ENCODE measurements at regions not wholly inside any gene's neighbourhood (a gene's known extent, or its start where the extent isn't known, plus 50 kb on each side); places are given as distances from the start of the nearest gene placed in this dataset.
A peak's percentile ranks its signal among the peaks of the same experiment; 100 is the strongest.
"Not testable (repeated sequence)": the region's sequence is repeated elsewhere in the genome, so short reads cannot be mapped to it uniquely, and the experiment has no call there.

DNA sequence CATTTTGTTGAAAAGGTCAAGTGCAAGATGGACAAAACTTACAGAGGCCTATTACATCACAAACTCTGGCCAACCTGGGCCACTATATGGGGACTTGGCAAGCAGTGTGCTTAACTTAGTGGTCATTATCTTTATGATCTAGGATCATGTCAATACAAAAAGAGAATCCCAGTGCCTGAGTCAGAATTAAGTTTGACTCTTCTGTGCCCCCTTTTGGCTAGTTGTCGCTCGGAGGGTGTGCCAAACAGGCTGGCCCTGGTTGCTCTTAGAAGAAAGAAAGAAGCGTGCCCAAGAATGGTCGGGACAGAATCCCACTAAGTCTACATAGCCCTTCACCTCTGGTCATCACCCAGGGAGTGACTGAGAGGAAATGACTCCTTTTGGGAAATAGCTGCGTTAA, 100.1 kb downstream of the EIF4E start:
- Histone ChIP-seq H3K4me3 (no peak overlapping the region), H3K36me3 (no peaks in the 10 kb centered on the region), H3K9me3 (no peaks in the 10 kb centered on the region), H3K27ac (no peak overlapping the region), H3K27me3 (replicated peaks in 1 of 7) (no peaks in the 10 kb centered on the region), H3K4me1 (no peaks in the 10 kb centered on the region)
- WGBS, 5 donors = 64 to 82% (median 74%) methylated on average over 5 of the region's 5 CpGs
- no peak for DNase-seq
- intact Hi-C loops (cut with DNase I; ENCODE audit: low total_unique reads) = no loop called here
- no peak for TF ChIP-seq POLR2AphosphoS5 (IDR thresholded peaks at IDR 0.05)
- TF ChIP-seq, protein P1, sequence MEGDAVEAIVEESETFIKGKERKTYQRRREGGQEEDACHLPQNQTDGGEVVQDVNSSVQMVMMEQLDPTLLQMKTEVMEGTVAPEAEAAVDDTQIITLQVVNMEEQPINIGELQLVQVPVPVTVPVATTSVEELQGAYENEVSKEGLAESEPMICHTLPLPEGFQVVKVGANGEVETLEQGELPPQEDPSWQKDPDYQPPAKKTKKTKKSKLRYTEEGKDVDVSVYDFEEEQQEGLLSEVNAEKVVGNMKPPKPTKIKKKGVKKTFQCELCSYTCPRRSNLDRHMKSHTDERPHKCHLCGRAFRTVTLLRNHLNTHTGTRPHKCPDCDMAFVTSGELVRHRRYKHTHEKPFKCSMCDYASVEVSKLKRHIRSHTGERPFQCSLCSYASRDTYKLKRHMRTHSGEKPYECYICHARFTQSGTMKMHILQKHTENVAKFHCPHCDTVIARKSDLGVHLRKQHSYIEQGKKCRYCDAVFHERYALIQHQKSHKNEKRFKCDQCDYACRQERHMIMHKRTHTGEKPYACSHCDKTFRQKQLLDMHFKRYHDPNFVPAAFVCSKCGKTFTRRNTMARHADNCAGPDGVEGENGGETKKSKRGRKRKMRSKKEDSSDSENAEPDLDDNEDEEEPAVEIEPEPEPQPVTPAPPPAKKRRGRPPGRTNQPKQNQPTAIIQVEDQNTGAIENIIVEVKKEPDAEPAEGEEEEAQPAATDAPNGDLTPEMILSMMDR (IDR thresholded peaks at IDR 0.05 in 8 of 11, conservative IDR thresholded peaks at IDR 0.05 in 3 of 11) = peak in 5 of 11 experiments; percentile 14 to 51 (median 35)

DNA sequence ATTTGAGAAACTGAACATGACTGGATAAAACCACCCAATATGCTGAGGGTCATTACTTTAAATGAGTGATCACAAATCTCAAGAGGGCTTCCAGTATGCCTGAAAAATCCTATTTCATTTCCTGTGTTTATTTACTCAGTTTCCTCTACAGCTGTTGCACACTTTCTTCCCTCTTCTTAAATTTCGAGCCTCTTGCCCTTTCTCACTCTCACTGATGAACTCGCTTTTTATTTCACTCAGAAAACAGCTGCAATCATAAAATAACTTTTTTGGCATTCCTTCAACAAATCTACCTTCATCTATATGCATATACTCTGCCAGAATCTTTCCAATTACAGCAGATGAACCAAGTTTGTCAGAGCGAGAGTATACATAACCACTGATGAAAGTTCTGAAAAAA, 101.3 kb downstream of the EIF4E start:
- WGBS, 5 donors = 54 to 68% (median 64%) methylated on average over 3 of the region's 3 CpGs
- no peak overlapping the region for H3K4me3 ChIP-seq
- H3K36me3 ChIP-seq = no peaks in the 10 kb centered on the region
- no peaks in the 10 kb centered on the region for H3K9me3 ChIP-seq
- intact Hi-C loops (cut with DNase I; ENCODE audit: low total_unique reads) = no loop called here
- TF ChIP-seq, protein P1 (IDR thresholded peaks at IDR 0.05 in 8 of 11, conservative IDR thresholded peaks at IDR 0.05 in 3 of 11) = no peak
- TF ChIP-seq POLR2A (IDR thresholded peaks at IDR 0.05) = no peak
- no peak for TF ChIP-seq POLR2AphosphoS5 (IDR thresholded peaks at IDR 0.05)
- H3K27me3 ChIP-seq (replicated peaks in 1 of 7) = no peaks in the 10 kb centered on the region
- no peak overlapping the region for H3K27ac ChIP-seq
- no peak for DNase-seq
- H3K4me1 ChIP-seq = no peaks in the 10 kb centered on the region

DNA sequence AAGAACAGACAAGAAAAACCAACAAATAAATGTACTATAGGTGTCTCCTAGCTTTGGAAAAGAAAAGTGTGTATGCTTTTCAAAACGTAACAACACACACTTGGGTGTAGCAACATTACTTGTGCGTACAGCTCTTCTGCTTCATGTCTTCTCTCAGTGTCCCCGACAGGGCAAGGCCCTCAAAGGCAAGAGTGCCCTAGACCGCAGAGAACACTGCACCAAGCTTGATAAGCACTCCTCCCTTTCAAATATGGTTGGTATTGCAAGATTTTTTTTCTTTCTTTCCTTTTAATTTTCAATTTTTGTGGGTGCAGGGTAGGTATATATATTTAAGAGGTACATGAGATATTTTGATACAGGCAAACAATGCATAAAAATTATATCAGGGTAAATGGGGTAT, 106.8 kb downstream of the EIF4E start:
- Histone ChIP-seq H3K36me3 (no peaks in the 10 kb centered on the region), H3K27me3 (replicated peaks in 1 of 7) (no peaks in the 10 kb centered on the region), H3K9me3 (peaks cover 0 to 2% (median under 1%) of the 10 kb centered on the region in 8 donors), H3K27ac (no peak overlapping the region), H3K4me1 (no peaks in the 10 kb centered on the region), H3K4me3 (no peak overlapping the region)
- TF ChIP-seq, protein P1 (IDR thresholded peaks at IDR 0.05 in 8 of 11, conservative IDR thresholded peaks at IDR 0.05 in 3 of 11) = no peak
- TF ChIP-seq POLR2A (IDR thresholded peaks at IDR 0.05) (no peak), POLR2AphosphoS5 (IDR thresholded peaks at IDR 0.05) (no peak)
- 87 to 96% (median 91%) methylated on average over 4 of the region's 4 CpGs for WGBS, 5 donors
- DNase-seq = no peak
- intact Hi-C loops (cut with DNase I; ENCODE audit: low total_unique reads) = no loop called here

DNA sequence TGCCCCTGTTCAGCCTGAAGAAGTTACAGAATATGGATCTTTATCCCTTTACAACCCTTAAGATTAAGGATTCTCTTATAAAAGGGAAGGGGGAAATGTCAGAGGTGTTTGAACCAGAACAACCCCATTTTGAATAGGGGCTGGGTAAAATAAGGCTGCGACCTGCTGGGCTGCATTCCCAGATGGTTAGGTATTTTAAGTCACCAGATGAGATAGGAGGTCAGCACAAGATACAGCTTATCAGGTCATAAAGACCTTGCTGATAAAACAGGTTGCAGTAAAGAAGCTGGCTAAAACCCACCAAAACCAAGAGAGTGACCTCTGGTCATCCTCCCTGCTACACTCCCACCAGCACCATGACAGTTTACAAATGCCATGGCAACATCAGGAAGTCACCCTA, 110.8 kb downstream of the EIF4E start:
- peaks cover 0 to 18% (median 8%) of the 10 kb centered on the region in 8 donors for H3K9me3 ChIP-seq
- H3K27ac ChIP-seq; H3K27me3 ChIP-seq (replicated peaks in 1 of 7); H3K36me3 ChIP-seq; H3K4me1 ChIP-seq; intact Hi-C loops (cut with DNase I; ENCODE audit: low total_unique reads); H3K4me3 ChIP-seq; DNase-seq: not testable (repeated sequence)
- WGBS, 5 donors = 78 to 94% (median 91%) methylated on average over 1 of the region's 1 CpG

DNA sequence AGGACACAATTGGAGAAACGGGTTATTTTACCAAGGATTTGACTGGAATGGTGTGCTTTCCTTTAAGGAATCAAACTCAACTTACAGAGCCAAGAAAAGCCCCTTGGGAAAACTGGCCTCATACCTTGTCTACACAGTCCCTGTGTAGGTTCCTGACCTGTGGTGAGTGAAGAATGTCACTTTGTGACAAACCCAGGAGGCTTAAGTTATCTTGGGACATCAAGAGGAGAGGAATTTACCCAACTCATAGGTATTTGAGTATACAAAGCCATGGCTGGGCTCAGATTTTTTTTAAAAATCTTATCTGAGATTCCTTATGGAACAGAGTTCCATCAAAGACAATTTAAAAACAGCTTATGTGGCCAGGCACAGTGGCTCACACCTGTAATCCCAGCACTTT, 112.1 kb downstream of the EIF4E start:
- H3K27ac ChIP-seq = no peak overlapping the region
- 73 to 79% (median 79%) methylated on average over 1 of the region's 1 CpG for WGBS, 5 donors
- TF ChIP-seq POLR2A (IDR thresholded peaks at IDR 0.05) = no peak
- TF ChIP-seq POLR2AphosphoS5 (IDR thresholded peaks at IDR 0.05) = no peak
- TF ChIP-seq, protein P1 (IDR thresholded peaks at IDR 0.05 in 8 of 11, conservative IDR thresholded peaks at IDR 0.05 in 3 of 11) = no peak
- H3K9me3 ChIP-seq = peaks cover 0 to 18% (median 8%) of the 10 kb centered on the region in 8 donors
- intact Hi-C loops (cut with DNase I; ENCODE audit: low total_unique reads) = no loop called here
- DNase-seq = no peak
- H3K27me3 ChIP-seq (replicated peaks in 1 of 7) = no peaks in the 10 kb centered on the region
- H3K36me3 ChIP-seq = no peaks in the 10 kb centered on the region
- H3K4me3 ChIP-seq = no peak overlapping the region
- H3K4me1 ChIP-seq = no peaks in the 10 kb centered on the region

Measured in spleen (tissue), 11 donors.